GM21717 (cell line): ENCODE measurements at regions not wholly inside any gene's neighbourhood (a gene's known extent, or its start where the extent isn't known, plus 50 kb on each side); places are given as distances from the start of the nearest gene placed in this dataset.
"Not testable (repeated sequence)": the region's sequence is repeated elsewhere in the genome, so short reads cannot be mapped to it uniquely, and the experiment has no call there.

ENCODE experiments used
- ATAC-seq: cut with Tn5 transposase; IDR thresholded peaks from one replicate; pipeline ENCODE4 v1.9.1; 2021; ENCODE audit warnings: mild to moderate bottlenecking, moderate library complexity; ENCODE audit not compliant: unreplicated experiment

GRCh38 chr16:85237817-85238216 is 125.5 kb upstream of the CIBAR2 start:
- ATAC-seq: no peak

GRCh38 chr16:85238233-85238647 is 126.0 kb upstream of the CIBAR2 start:
- no peak for ATAC-seq

- no peak for ATAC-seq
Measured at GRCh38 chr16:85239239-85239638, 127.0 kb upstream of the CIBAR2 start.

- ATAC-seq: no peak
Measured at GRCh38 chr16:85239871-85240270, 127.6 kb upstream of the CIBAR2 start.

GRCh38 chr16:85240982-85241924 is 129.0 kb upstream of the CIBAR2 start:
- ATAC-seq: no peak

- ATAC-seq: no peak
Measured at GRCh38 chr16:85242140-85242539, 129.9 kb upstream of the CIBAR2 start.

GRCh38 chr16:85243308-85243707 is 131.0 kb upstream of the CIBAR2 start:
- ATAC-seq: no peak

- ATAC-seq: not testable (repeated sequence)
Measured at GRCh38 chr16:85244452-85244851, 132.2 kb upstream of the CIBAR2 start.

- no peak for ATAC-seq
Measured at GRCh38 chr16:85245307-85246172, 133.3 kb upstream of the CIBAR2 start.

GRCh38 chr16:85246473-85246872 is 134.2 kb upstream of the CIBAR2 start:
- ATAC-seq: no peak

GRCh38 chr16:85246973-85247372 is 134.7 kb upstream of the CIBAR2 start:
- no peak for ATAC-seq

- ATAC-seq: no peak
Measured at GRCh38 chr16:85248342-85248741, 136.1 kb upstream of the CIBAR2 start.

- no peak for ATAC-seq
Measured at GRCh38 chr16:85248857-85249256, 136.6 kb upstream of the CIBAR2 start.

GRCh38 chr16:85249418-85250146 is 137.3 kb upstream of the CIBAR2 start:
- ATAC-seq: no peak

- no peak for ATAC-seq
Measured at GRCh38 chr16:85250147-85250463, 137.8 kb upstream of the CIBAR2 start.

GRCh38 chr16:85250609-85251223 is 138.4 kb upstream of the CIBAR2 start:
- no peak for ATAC-seq

- no peak for ATAC-seq
Measured at GRCh38 chr16:85251225-85251760, 139.0 kb upstream of the CIBAR2 start.

- ATAC-seq: no peak
Measured at GRCh38 chr16:85252014-85252413, 139.7 kb upstream of the CIBAR2 start.

GRCh38 chr16:85252461-85252860 is 140.2 kb upstream of the CIBAR2 start:
- no peak for ATAC-seq
